MCF 10A (cell line): ENCODE measurements at regions not wholly inside any gene's neighbourhood (a gene's known extent, or its start where the extent isn't known, plus 50 kb on each side); places are given as distances from the start of the nearest gene placed in this dataset.

Experiments
- BruUV-seq: library from RNA; stranded (reverse); fragments of 400-500 nt; replicated peaks from 2 replicates; lab custom pipeline; 2021; lab: Mats Ljungman, UMichigan
- CTCF ChIA-PET: fragments of 300-600 bp; sonication (Branson Sonifier 250); formaldehyde crosslinking; extraction: SDS; loops from one replicate; lab custom pipeline; 2021; ENCODE audit warnings: antibody characterized with exemption, inconsistent platforms; lab: Yijun Ruan, JAX
- POLR2A ChIA-PET: fragments of 300-600, 350-650 bp; sonication (Branson Sonifier 250); formaldehyde crosslinking; extraction: SDS; loops from one replicate; lab custom pipeline; 2020; ENCODE audit warnings: antibody characterized with exemption, inconsistent platforms; lab: Yijun Ruan, JAX
- DNase-seq: peaks from one replicate; pipeline ENCODE4 v3.0.0-alpha.2; 2018; ENCODE audit not compliant: unreplicated experiment
- H3K27ac Mint-ChIP-seq: one replicate; pipeline ENCODE4 v1.8.0; 2022; ENCODE audit warnings: mild to moderate bottlenecking, low read depth, mixed read lengths; ENCODE audit not compliant: unreplicated experiment
- H3K27me3 Mint-ChIP-seq: one replicate; pipeline ENCODE4 v1.8.0; 2022; ENCODE audit warnings: mixed read lengths; ENCODE audit not compliant: insufficient read depth, unreplicated experiment
- H3K36me3 Mint-ChIP-seq: one replicate; pipeline ENCODE4 v1.8.0; 2022; ENCODE audit warnings: mild to moderate bottlenecking, moderate library complexity, mixed read lengths; ENCODE audit not compliant: insufficient read depth, unreplicated experiment
- H3K4me1 Mint-ChIP-seq: one replicate; pipeline ENCODE4 v1.8.0; 2022; ENCODE audit warnings: mixed read lengths; ENCODE audit not compliant: insufficient read depth, unreplicated experiment
- H3K4me3 Mint-ChIP-seq: one replicate; pipeline ENCODE4 v1.8.0; 2022; ENCODE audit warnings: mild to moderate bottlenecking, moderate library complexity, mixed read lengths; ENCODE audit not compliant: unreplicated experiment
- H3K9me3 Mint-ChIP-seq: one replicate; pipeline ENCODE4 v1.8.0; 2022; ENCODE audit warnings: mixed read lengths; ENCODE audit not compliant: unreplicated experiment
- intact Hi-C: fragments of 100-400 bp; cut with micrococcal nuclease; formaldehyde crosslinking; loops from 2 replicates; pipeline ENCODE4 v1.14.1; 2022
- TF ChIP-seq, protein P1 (sequence below): fragments of 200-600 bp; IDR thresholded peaks from one replicate; pipeline ENCODE4 v1.8.0; 2022; ENCODE audit warnings: antibody characterized with exemption, mild to moderate bottlenecking; ENCODE audit not compliant: unreplicated experiment

DNA sequence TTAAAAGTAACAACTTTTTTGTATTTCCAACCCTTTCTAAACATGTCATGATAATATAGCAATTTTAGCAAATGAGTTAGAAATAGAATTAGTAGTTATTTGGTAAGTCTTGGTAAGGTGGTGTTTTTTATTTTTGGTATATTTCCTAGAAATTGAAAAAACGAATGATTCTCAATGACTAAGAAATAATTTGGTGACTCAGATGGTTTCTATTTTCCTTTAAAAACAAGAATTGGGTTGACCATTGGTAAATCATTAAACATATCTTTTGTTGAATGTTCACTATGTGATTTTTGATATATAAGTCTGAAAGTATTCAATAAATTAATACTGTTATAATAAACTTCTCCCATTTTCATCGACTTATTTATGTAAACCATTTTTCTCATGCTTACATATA is 206.2 kb upstream of the BANK1 start:
- ChIA-PET CTCF (no interaction called here), POLR2A (no interaction called here)
- BruUV-seq: no TSS peak
- DNase-seq: no peak
- no peaks in the 10 kb centered on the region for H3K27me3 Mint-ChIP-seq
- no peak overlapping the region for H3K4me3 Mint-ChIP-seq
- intact Hi-C loops: no loop called here
- H3K9me3 Mint-ChIP-seq: peaks cover 12% of the 10 kb centered on the region
- H3K36me3 Mint-ChIP-seq: no peaks in the 10 kb centered on the region
- TF ChIP-seq, protein P1, sequence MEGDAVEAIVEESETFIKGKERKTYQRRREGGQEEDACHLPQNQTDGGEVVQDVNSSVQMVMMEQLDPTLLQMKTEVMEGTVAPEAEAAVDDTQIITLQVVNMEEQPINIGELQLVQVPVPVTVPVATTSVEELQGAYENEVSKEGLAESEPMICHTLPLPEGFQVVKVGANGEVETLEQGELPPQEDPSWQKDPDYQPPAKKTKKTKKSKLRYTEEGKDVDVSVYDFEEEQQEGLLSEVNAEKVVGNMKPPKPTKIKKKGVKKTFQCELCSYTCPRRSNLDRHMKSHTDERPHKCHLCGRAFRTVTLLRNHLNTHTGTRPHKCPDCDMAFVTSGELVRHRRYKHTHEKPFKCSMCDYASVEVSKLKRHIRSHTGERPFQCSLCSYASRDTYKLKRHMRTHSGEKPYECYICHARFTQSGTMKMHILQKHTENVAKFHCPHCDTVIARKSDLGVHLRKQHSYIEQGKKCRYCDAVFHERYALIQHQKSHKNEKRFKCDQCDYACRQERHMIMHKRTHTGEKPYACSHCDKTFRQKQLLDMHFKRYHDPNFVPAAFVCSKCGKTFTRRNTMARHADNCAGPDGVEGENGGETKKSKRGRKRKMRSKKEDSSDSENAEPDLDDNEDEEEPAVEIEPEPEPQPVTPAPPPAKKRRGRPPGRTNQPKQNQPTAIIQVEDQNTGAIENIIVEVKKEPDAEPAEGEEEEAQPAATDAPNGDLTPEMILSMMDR: no peak
- no peaks in the 10 kb centered on the region for H3K4me1 Mint-ChIP-seq
- no peak overlapping the region for H3K27ac Mint-ChIP-seq

DNA sequence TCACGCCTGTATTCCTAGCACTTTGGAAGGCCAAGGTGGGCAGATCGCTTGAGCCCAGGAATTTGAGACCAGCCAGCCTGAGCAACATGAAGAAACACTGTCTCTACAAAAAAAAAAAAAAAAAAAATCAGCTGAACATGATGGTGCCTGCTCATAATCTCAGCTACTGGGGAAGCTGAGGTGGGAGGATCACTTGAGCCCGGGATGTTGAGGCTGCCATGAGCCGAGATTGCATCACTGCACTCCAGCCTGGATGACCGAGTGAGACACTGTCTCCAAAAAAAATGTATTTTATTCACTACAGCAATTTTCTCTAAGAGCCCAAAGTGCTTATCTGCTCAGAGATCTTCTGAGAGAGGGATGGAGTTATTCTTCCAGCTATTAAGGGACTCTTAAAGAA is 215.8 kb upstream of the PPP3CA start:
- POLR2A ChIA-PET: no interaction called here
- H3K9me3 Mint-ChIP-seq: peaks cover 7% of the 10 kb centered on the region

DNA sequence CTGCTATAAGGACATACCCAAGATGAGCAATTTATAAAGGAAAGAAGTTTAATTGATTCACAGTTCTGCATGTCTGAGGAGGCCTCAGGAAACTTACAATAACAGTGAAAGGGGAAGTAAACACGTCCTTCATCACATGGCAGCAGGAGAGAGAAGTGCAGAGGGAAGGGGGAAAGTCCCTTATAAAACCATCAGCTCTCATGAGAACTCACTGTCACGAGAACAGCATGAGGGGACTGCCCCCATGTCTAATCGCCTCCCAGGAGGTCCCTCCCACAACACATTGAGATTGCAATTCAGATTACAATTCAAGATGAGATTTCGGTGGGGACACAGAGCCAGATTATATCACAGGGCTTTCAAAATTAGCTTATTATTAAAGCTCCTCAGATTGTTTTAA is 209.5 kb upstream of the PPP3CA start:
- Mint-ChIP-seq H3K4me1 (no peaks in the 10 kb centered on the region), H3K4me3 (no peak overlapping the region), H3K27ac (no peak overlapping the region), H3K9me3 (no peaks in the 10 kb centered on the region), H3K36me3 (no peaks in the 10 kb centered on the region), H3K27me3 (no peaks in the 10 kb centered on the region)
- no TSS peak for BruUV-seq
- ChIA-PET CTCF (interaction anchor here (0.5 to 0.8 kb wide), 2 partner anchors 35 to 45 kb away, joined by 3 read pairs; no protein-coding TSS in a partner anchor), POLR2A (no interaction called here)
- TF ChIP-seq, protein P1: no peak
- intact Hi-C loops: no loop called here
- no peak for DNase-seq

More for the DNA sequence above, 215.8 kb upstream of the PPP3CA start:
- no TSS peak for BruUV-seq
- intact Hi-C loops: no loop called here
- Mint-ChIP-seq H3K27ac (no peak overlapping the region), H3K4me1 (no peaks in the 10 kb centered on the region), H3K4me3 (no peak overlapping the region), H3K27me3 (no peaks in the 10 kb centered on the region), H3K36me3 (no peaks in the 10 kb centered on the region)
- CTCF ChIA-PET: interaction anchor here (0.6 kb wide), 1 partner anchor 566 kb away, joined by 3 read pairs; no protein-coding TSS in a partner anchor
- no peak for DNase-seq
- TF ChIP-seq, protein P1: no peak

DNA sequence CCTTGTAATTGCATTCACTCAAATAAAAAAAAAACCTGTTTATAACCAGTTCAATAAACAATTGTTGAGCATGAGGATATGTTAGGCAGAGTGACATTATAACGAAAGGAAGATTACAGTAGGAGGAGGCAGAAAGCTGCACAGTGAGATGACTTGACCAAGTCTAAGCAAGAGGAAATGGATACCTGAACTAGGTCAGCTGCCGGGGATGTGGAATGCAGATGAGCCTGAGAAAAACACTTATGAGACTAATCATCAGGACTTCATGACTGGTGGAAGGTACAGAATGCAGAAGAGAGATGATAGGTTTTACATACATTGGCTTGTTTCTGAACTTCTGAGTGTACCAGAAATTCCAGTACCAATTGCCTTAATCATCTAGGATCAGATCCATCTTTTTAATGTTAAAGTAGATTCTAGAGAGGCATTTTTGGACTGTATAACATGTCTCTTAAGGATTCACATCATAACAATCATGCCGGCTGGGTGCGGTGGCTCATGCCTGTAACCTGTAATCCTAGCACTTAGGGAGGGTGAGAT is 208.1 kb upstream of the PPP3CA start:
- BruUV-seq: no TSS peak
- POLR2A ChIA-PET: no interaction called here
- TF ChIP-seq, protein P1: no peak
- no peaks in the 10 kb centered on the region for H3K9me3 Mint-ChIP-seq
- no peak overlapping the region for H3K4me3 Mint-ChIP-seq
- no peaks in the 10 kb centered on the region for H3K36me3 Mint-ChIP-seq
- DNase-seq: no peak
- H3K4me1 Mint-ChIP-seq: no peaks in the 10 kb centered on the region
- no peaks in the 10 kb centered on the region for H3K27me3 Mint-ChIP-seq
- CTCF ChIA-PET: no interaction called here
- intact Hi-C loops: no loop called here
- H3K27ac Mint-ChIP-seq: no peak overlapping the region
